SHP77 treated with DMSO at 0.1 percent for 48 hours (cell line): ENCODE measurements at regions not wholly inside any gene's neighbourhood (a gene's known extent, or its start where the extent isn't known, plus 50 kb on each side); places are given as distances from the start of the nearest gene placed in this dataset.
"Not testable (repeated sequence)": the region's sequence is repeated elsewhere in the genome, so short reads cannot be mapped to it uniquely, and the experiment has no call there.

Experiments
- DNase-seq: peaks from one replicate; lab custom pipeline; 2025; lab: John Stamatoyannopoulos, UW

GRCh38 chr11:45407226-45407625 is 121.1 kb upstream of the SYT13 start:
- no peak for DNase-seq

GRCh38 chr11:45405916-45406670 is 120.0 kb upstream of the SYT13 start:
- no peak for DNase-seq

GRCh38 chr11:45403521-45403920 is 117.4 kb upstream of the SYT13 start:
- not testable (repeated sequence) for DNase-seq

- DNase-seq, result no peak
Observed at GRCh38 chr11:45402049-45402630, 116.0 kb upstream of the SYT13 start.

GRCh38 chr11:45400591-45400990 is 114.5 kb upstream of the SYT13 start:
- DNase-seq, result no peak

- no peak for DNase-seq
Observed at GRCh38 chr11:45399166-45399565, 113.0 kb upstream of the SYT13 start.

- DNase-seq, result no peak
Observed at GRCh38 chr11:45398325-45398724, 112.2 kb upstream of the SYT13 start.

GRCh38 chr11:45396394-45396793 is 110.3 kb upstream of the SYT13 start:
- DNase-seq, result no peak

GRCh38 chr11:45395947-45396346 is 109.8 kb upstream of the SYT13 start:
- DNase-seq, result no peak

GRCh38 chr11:45395421-45395820 is 109.3 kb upstream of the SYT13 start:
- no peak for DNase-seq

GRCh38 chr11:45394294-45395085 is 108.3 kb upstream of the SYT13 start:
- no peak for DNase-seq

- no peak for DNase-seq
Observed at GRCh38 chr11:45393826-45394225, 107.7 kb upstream of the SYT13 start.

GRCh38 chr11:45393334-45393733 is 107.2 kb upstream of the SYT13 start:
- no peak for DNase-seq

- DNase-seq, result no peak
Observed at GRCh38 chr11:45392591-45393091, 106.5 kb upstream of the SYT13 start.

GRCh38 chr11:45392154-45392553 is 106.0 kb upstream of the SYT13 start:
- DNase-seq, result no peak

- no peak for DNase-seq
Observed at GRCh38 chr11:45391168-45391850, 105.2 kb upstream of the SYT13 start.

- DNase-seq, result no peak
Observed at GRCh38 chr11:45390407-45390806, 104.3 kb upstream of the SYT13 start.

GRCh38 chr11:45388472-45388871 is 102.3 kb upstream of the SYT13 start:
- no peak for DNase-seq

GRCh38 chr11:45387885-45388284 is 101.7 kb upstream of the SYT13 start:
- not testable (repeated sequence) for DNase-seq

GRCh38 chr11:45386972-45387371 is 100.8 kb upstream of the SYT13 start:
- DNase-seq, result no peak

- no peak for DNase-seq
Observed at GRCh38 chr11:45385844-45386243, 99.7 kb upstream of the SYT13 start.

GRCh38 chr11:45385423-45385822 is 99.3 kb upstream of the SYT13 start:
- no peak for DNase-seq
